Spleen (tissue), 11 donors: ENCODE measurements at regions not wholly inside any gene's neighbourhood (a gene's known extent, or its start where the extent isn't known, plus 50 kb on each side); places are given as distances from the start of the nearest gene placed in this dataset.

Source experiments
- DNase-seq: peaks from one replicate; pipeline ENCODE4 v3.0.0-alpha.2; 2020
- H3K27ac ChIP-seq, 8 donors: fragments of 200-600 bp; sonication (generic) in 7 of 8; 1 replicate in 4 of 8; 2 replicates in 4 of 8; pipeline versions ENCODE4 v1.5.0 to v1.8.0; 2016 to 2021; ENCODE audit warnings: inconsistent platforms in 4 of 8, mild to moderate bottlenecking in 4 of 8, moderate library complexity in 1 of 8
- H3K27me3 ChIP-seq, 7 donors: fragments of 200-600 bp; sonication (generic) in 6 of 7; replicated peaks in 1 of 7; 1 replicate in 4 of 7; 2 replicates in 3 of 7; pipeline versions ENCODE4 v1.5.0 to v1.8.0; 2016 to 2021; ENCODE audit warnings: inconsistent platforms in 3 of 7, mild to moderate bottlenecking in 1 of 7
- H3K36me3 ChIP-seq, 6 donors: fragments of 200-600 bp; sonication (generic) in 5 of 6; 1 replicate in 4 of 6; 2 replicates in 2 of 6; pipeline versions ENCODE4 v1.5.0 to v1.8.0; 2016 to 2021; ENCODE audit warnings: inconsistent platforms in 2 of 6
- H3K4me1 ChIP-seq, 6 donors: fragments of 200-600 bp; sonication (generic) in 5 of 6; 1 replicate in 3 of 6; 2 replicates in 3 of 6; pipeline versions ENCODE4 v1.5.0 to v1.8.0; 2016 to 2021; ENCODE audit warnings: inconsistent platforms in 3 of 6
- H3K4me3 ChIP-seq, 8 donors: fragments of 200-600 bp; sonication (generic) in 7 of 8; 1 replicate in 4 of 8; 2 replicates in 4 of 8; pipeline versions ENCODE4 v1.5.0 to v1.8.0; 2016 to 2021; ENCODE audit warnings: inconsistent platforms in 4 of 8, mild to moderate bottlenecking in 4 of 8, moderate library complexity in 2 of 8
- H3K9me3 ChIP-seq, 8 donors: fragments of 200-600 bp; sonication (generic) in 7 of 8; 1 replicate in 4 of 8; 2 replicates in 4 of 8; pipeline versions ENCODE4 v1.5.0 to v1.8.0; 2016 to 2021; ENCODE audit warnings: inconsistent platforms in 4 of 8
- POLR2A ChIP-seq, 3 donors: fragments of 450-650 bp; IDR thresholded peaks; one replicate each; pipeline ENCODE4 v1.5.1; 2017; ENCODE audit warnings: antibody characterized with exemption in 3 of 3, mild to moderate bottlenecking in 1 of 3
- POLR2AphosphoS5 ChIP-seq, 3 donors: sonication (generic); formaldehyde crosslinking; IDR thresholded peaks; one replicate each; pipeline ENCODE4 v1.5.1; 2017; ENCODE audit warnings: antibody characterized with exemption in 3 of 3
- WGBS, 5 donors: extraction: QIAGEN DNeasy Blood & Tissue Kit in 3 of 5; methylation state at CpG; one replicate each; pipeline versions ENCODE4 v1.1.5 to v1.1.7; 2013 to 2018; 5-methylcytosine and 5-hydroxymethylcytosine counted together
- intact Hi-C: fragments of 100-400 bp; cut with DNase I; formaldehyde crosslinking; loops from one replicate; pipeline ENCODE4 v1.15.0; 2023; ENCODE audit warnings: low total_unique reads
- TF ChIP-seq, protein P1 (sequence below), 11 experiments: fragments of 200-600 bp in 7 of 11; fragments of 450-650 bp in 4 of 11; sonication (generic) in 4 of 11; IDR thresholded peaks in 8 of 11; conservative IDR thresholded peaks in 3 of 11; 1 replicate in 7 of 11; 2 replicates in 4 of 11; pipeline versions ENCODE4 v1.4.0 to v1.8.0; 2016 to 2021; ENCODE audit warnings: antibody characterized with exemption in 11 of 11, inconsistent platforms in 4 of 11, mild to moderate bottlenecking in 1 of 11
- donor health status: healthy with polysubstance abuse.
- donor health status: DM: no; HTN: no; CAD: no; lungs with moderate emphysema.
- donor health status: DM: no; HTN: no; CAD: no.
- donor health status: Bipolar disorder and iron deficiency.
- donor health status: healthy.
- donor health status: DM: no; HTN: no; CAD: no.
- donor health status: DM: yes; HTN: yes; CAD: no.

DNA sequence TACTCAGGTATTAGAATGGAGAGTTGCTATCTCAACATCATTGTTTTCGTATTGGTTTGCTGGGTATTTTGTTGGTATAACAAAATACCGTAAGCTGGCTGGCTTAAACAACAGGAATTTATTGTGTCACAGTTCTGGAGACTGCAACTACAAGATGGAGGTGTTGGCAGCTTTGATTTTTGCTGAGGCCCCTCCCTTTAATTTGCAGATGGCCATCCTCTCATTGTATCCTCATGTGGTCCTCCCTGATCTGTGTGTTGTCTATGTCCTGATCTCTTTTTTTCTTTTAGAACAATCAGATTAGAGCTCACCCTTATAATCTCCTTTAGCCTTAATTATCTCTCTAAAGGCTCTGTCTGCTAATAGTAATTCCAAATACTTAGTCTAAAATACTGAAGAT, 299.8 kb upstream of the GOLIM4 start:
- no peak for DNase-seq
- no peak overlapping the region for H3K4me3 ChIP-seq
- no peaks in the 10 kb centered on the region for H3K36me3 ChIP-seq
- H3K27ac ChIP-seq = no peak overlapping the region
- no peaks in the 10 kb centered on the region for H3K9me3 ChIP-seq
- intact Hi-C loops = no loop called here
- no peaks in the 10 kb centered on the region for H3K27me3 ChIP-seq
- WGBS, 5 donors = 83 to 92% (median 89%) methylated on average over 2 of the region's 2 CpGs
- H3K4me1 ChIP-seq = no peaks in the 10 kb centered on the region
- TF ChIP-seq POLR2AphosphoS5 (IDR thresholded peaks at IDR 0.05) = no peak
- TF ChIP-seq POLR2A (IDR thresholded peaks at IDR 0.05) = no peak

DNA sequence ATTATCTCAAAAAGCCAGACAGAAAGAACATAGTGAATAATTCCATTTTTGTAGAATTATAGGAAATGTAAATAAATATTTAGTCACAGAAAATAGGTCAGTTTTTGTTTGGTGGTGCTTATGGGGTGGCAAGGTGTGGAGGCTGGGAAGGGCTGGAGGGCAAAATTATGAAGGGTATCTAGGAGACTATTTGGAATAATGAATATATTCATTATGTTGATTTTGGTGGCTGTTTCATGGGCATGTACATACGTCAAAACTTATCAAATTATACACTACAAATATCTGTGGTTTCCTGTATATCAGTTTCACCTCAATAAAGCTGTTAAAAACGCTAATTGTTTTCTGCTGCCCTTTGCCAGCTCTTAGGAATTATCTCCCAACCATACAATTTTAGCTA, 298.7 kb upstream of the GOLIM4 start:
- TF ChIP-seq, protein P1, sequence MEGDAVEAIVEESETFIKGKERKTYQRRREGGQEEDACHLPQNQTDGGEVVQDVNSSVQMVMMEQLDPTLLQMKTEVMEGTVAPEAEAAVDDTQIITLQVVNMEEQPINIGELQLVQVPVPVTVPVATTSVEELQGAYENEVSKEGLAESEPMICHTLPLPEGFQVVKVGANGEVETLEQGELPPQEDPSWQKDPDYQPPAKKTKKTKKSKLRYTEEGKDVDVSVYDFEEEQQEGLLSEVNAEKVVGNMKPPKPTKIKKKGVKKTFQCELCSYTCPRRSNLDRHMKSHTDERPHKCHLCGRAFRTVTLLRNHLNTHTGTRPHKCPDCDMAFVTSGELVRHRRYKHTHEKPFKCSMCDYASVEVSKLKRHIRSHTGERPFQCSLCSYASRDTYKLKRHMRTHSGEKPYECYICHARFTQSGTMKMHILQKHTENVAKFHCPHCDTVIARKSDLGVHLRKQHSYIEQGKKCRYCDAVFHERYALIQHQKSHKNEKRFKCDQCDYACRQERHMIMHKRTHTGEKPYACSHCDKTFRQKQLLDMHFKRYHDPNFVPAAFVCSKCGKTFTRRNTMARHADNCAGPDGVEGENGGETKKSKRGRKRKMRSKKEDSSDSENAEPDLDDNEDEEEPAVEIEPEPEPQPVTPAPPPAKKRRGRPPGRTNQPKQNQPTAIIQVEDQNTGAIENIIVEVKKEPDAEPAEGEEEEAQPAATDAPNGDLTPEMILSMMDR (IDR thresholded peaks at IDR 0.05 in 8 of 11, conservative IDR thresholded peaks at IDR 0.05 in 3 of 11) = no peak
- TF ChIP-seq POLR2AphosphoS5 (IDR thresholded peaks at IDR 0.05) = no peak
- DNase-seq = no peak
- Histone ChIP-seq H3K27me3 (no peaks in the 10 kb centered on the region), H3K27ac (no peak overlapping the region), H3K9me3 (peaks cover 0 to 2% (median 0%) of the 10 kb centered on the region in 8 donors), H3K4me1 (no peaks in the 10 kb centered on the region), H3K36me3 (no peaks in the 10 kb centered on the region), H3K4me3 (no peak overlapping the region)
- intact Hi-C loops = no loop called here
- 68 to 84% (median 74%) methylated on average over 2 of the region's 2 CpGs for WGBS, 5 donors

DNA sequence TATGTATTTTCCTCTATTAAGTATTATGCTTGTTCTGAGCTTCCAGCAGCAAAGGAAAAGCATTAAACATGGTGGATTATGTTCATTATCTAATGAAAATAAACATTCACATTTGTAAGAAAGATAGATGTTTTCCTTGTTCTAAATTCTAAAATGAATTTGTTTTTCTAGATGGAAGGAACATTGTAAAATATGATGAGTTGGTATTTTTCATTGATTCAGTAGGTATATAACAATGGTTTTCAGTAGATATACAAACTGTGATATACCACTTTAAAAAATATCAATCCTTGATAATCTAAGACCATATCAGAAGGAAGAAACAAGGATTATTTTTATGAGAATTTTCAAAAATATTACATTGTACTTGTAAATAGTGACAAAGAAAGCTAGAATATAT, 290.6 kb upstream of the GOLIM4 start:
- H3K36me3 ChIP-seq = no peaks in the 10 kb centered on the region
- TF ChIP-seq, protein P1 (IDR thresholded peaks at IDR 0.05 in 8 of 11, conservative IDR thresholded peaks at IDR 0.05 in 3 of 11) = no peak
- TF ChIP-seq POLR2AphosphoS5 (IDR thresholded peaks at IDR 0.05) (no peak), POLR2A (IDR thresholded peaks at IDR 0.05) (no peak)
- intact Hi-C loops = no loop called here

DNA sequence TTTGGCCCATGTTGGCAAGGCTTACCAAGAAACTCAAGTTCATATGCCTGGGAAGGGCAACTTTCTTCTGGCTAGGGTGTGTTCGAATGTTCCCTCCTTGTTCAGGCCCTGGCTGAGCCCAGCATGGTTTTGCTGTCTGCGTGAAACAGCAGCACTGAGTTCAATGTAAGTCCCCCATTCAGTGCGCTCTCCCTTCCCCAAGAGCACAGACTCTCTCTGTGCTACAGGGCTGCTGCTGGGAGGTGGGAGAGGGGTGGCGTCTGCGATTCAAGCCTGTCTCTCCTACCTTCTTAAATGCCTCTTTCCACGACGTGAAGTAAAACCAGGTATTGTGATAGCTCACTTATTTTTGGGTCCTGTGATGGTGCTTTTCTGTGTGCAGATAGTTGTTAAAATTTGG, 289.3 kb upstream of the GOLIM4 start:
- intact Hi-C loops = no loop called here
- 70 to 84% (median 81%) methylated on average over 7 of the region's 7 CpGs for WGBS, 5 donors
- H3K36me3 ChIP-seq = no peaks in the 10 kb centered on the region

More for the DNA sequence above, 290.6 kb upstream of the GOLIM4 start:
- no peaks in the 10 kb centered on the region for H3K27me3 ChIP-seq
- no peaks in the 10 kb centered on the region for H3K4me1 ChIP-seq
- H3K9me3 ChIP-seq = peaks cover 0 to 36% (median 16%) of the 10 kb centered on the region in 8 donors
- no peak overlapping the region for H3K27ac ChIP-seq
- no peak overlapping the region for H3K4me3 ChIP-seq
- DNase-seq = no peak

More for the DNA sequence above, 289.3 kb upstream of the GOLIM4 start:
- H3K27me3 ChIP-seq = no peaks in the 10 kb centered on the region
- no peak overlapping the region for H3K27ac ChIP-seq
- no peaks in the 10 kb centered on the region for H3K4me1 ChIP-seq
- TF ChIP-seq, protein P1 (IDR thresholded peaks at IDR 0.05 in 8 of 11, conservative IDR thresholded peaks at IDR 0.05 in 3 of 11) = no peak
- TF ChIP-seq POLR2A (IDR thresholded peaks at IDR 0.05) (no peak), POLR2AphosphoS5 (IDR thresholded peaks at IDR 0.05) (no peak)
- H3K4me3 ChIP-seq = no peak overlapping the region
- DNase-seq = no peak
- H3K9me3 ChIP-seq = peaks cover 0 to 38% (median 16%) of the 10 kb centered on the region in 8 donors
